ENCODE measurements at regions not wholly inside any gene's neighbourhood (a gene's known extent, or its start where the extent isn't known, plus 50 kb on each side); places are given as distances from the start of the nearest gene placed in this dataset.

DNA sequence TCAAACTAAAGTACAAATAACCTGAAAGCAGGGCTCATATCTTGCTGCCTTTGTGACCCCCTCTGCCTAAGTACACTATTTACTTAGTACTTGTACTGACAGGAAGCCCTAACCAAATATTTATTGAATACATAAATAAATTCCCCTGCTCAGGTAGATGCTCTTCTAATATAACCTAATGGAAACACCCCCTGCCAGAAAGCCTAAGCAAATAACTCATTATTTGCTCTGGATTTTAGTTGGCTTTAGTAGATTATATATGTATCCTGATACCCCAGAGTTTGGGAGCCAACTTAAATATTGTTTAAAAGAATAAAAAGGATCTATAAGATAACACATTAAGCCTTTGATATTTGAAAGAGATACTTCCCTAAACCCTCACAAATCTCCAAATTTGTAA lies 318.2 kb downstream of the PPP1R2C start:
- no peak for TF ChIP-seq POLR2AphosphoS5 (IDR thresholded peaks at IDR 0.05; ENCODE audit: low read depth)
- TF ChIP-seq, protein P1, sequence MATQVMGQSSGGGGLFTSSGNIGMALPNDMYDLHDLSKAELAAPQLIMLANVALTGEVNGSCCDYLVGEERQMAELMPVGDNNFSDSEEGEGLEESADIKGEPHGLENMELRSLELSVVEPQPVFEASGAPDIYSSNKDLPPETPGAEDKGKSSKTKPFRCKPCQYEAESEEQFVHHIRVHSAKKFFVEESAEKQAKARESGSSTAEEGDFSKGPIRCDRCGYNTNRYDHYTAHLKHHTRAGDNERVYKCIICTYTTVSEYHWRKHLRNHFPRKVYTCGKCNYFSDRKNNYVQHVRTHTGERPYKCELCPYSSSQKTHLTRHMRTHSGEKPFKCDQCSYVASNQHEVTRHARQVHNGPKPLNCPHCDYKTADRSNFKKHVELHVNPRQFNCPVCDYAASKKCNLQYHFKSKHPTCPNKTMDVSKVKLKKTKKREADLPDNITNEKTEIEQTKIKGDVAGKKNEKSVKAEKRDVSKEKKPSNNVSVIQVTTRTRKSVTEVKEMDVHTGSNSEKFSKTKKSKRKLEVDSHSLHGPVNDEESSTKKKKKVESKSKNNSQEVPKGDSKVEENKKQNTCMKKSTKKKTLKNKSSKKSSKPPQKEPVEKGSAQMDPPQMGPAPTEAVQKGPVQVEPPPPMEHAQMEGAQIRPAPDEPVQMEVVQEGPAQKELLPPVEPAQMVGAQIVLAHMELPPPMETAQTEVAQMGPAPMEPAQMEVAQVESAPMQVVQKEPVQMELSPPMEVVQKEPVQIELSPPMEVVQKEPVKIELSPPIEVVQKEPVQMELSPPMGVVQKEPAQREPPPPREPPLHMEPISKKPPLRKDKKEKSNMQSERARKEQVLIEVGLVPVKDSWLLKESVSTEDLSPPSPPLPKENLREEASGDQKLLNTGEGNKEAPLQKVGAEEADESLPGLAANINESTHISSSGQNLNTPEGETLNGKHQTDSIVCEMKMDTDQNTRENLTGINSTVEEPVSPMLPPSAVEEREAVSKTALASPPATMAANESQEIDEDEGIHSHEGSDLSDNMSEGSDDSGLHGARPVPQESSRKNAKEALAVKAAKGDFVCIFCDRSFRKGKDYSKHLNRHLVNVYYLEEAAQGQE (IDR thresholded peaks at IDR 0.05; ENCODE audit: insufficient replicate concordance, low read depth), result no peak
- TF ChIP-seq, protein P2, sequence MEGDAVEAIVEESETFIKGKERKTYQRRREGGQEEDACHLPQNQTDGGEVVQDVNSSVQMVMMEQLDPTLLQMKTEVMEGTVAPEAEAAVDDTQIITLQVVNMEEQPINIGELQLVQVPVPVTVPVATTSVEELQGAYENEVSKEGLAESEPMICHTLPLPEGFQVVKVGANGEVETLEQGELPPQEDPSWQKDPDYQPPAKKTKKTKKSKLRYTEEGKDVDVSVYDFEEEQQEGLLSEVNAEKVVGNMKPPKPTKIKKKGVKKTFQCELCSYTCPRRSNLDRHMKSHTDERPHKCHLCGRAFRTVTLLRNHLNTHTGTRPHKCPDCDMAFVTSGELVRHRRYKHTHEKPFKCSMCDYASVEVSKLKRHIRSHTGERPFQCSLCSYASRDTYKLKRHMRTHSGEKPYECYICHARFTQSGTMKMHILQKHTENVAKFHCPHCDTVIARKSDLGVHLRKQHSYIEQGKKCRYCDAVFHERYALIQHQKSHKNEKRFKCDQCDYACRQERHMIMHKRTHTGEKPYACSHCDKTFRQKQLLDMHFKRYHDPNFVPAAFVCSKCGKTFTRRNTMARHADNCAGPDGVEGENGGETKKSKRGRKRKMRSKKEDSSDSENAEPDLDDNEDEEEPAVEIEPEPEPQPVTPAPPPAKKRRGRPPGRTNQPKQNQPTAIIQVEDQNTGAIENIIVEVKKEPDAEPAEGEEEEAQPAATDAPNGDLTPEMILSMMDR (IDR thresholded peaks at IDR 0.05; ENCODE audit: insufficient read depth, low read length), result no peak
- no peak for TF ChIP-seq GABPA (IDR thresholded peaks at IDR 0.05; ENCODE audit: low read depth)
